ENCODE measurements at regions not wholly inside any gene's neighbourhood (a gene's known extent, or its start where the extent isn't known, plus 50 kb on each side); places are given as distances from the start of the nearest gene placed in this dataset.

DNA sequence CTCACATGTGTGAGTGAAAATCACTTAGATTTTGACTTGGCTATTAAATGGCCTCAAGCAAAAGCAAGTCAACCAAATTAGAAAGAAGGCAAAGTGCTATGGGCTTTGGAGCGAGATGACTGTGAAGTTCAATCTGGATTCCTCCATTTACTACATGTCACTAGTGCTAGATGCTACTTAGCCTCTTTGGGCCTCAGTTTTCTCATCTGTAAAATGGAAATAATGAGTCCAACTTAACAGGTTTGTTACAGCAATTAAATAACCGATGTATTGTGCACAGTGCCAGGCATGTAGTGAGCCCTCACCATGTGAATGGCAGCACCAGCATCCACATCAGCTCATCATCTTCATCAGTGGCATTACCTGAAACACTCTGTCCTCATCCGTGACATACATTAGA lies 376.3 kb downstream of the MTX2 start:
- Histone ChIP-seq H3K4me1 (no peaks in the 10 kb centered on the region), H3K4me3 (no peak overlapping the region), H3K27ac (no peak overlapping the region), H3K36me3 (no peaks in the 10 kb centered on the region), H3K27me3 (peaks cover 0 to 21% (median 11%) of the 10 kb centered on the region in 3 donors), H3K9me3 (no peaks in the 10 kb centered on the region)
- ATAC-seq: no peak
- TF ChIP-seq POLR2A (IDR thresholded peaks at IDR 0.05): no peak
- TF ChIP-seq, protein P1, sequence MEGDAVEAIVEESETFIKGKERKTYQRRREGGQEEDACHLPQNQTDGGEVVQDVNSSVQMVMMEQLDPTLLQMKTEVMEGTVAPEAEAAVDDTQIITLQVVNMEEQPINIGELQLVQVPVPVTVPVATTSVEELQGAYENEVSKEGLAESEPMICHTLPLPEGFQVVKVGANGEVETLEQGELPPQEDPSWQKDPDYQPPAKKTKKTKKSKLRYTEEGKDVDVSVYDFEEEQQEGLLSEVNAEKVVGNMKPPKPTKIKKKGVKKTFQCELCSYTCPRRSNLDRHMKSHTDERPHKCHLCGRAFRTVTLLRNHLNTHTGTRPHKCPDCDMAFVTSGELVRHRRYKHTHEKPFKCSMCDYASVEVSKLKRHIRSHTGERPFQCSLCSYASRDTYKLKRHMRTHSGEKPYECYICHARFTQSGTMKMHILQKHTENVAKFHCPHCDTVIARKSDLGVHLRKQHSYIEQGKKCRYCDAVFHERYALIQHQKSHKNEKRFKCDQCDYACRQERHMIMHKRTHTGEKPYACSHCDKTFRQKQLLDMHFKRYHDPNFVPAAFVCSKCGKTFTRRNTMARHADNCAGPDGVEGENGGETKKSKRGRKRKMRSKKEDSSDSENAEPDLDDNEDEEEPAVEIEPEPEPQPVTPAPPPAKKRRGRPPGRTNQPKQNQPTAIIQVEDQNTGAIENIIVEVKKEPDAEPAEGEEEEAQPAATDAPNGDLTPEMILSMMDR (IDR thresholded peaks at IDR 0.05 in 4 of 5, conservative IDR thresholded peaks at IDR 0.05 in 1 of 5): no peak
- no peak for DNase-seq
- intact Hi-C loops (cut with DNase I; ENCODE audit: low total_unique reads): no loop called here
- in situ Hi-C loops (cut with MboI; ENCODE audit: low sequenced_read_pairs in 4 of 4): loop anchor here in 1 of 4 donors (5.0 to 25.0 kb wide), 2 partner anchors 183 to 518 kb away; partner anchors contain the start of gene HOXD8

DNA sequence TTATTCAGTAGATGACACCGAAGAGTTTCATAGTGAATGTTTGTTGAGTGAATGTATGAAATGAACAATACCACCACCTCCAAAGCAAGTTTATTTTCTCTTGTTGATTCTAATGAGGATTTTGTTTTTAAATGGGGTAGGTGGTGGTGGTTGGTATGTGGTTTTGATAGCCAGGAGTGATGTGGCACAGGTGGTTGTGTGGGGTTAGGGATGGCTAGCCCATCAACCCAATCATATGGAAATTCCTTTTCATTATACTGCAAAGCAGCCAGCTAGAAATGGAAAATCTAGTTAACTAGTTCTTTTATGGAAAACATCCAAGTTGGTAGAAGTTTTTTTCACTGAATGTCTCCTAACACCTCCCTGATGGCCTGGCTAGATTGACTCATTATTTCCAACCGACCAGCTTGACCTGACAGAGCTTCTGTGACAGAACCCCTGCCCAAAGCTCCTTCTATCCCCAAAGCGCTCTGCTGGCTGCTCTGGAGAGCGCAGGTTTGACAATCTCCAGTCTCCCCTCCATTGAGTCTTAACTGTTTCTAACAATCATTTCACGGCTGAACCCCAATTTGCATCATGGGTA lies 376.9 kb downstream of the MTX2 start:
- in situ Hi-C loops (cut with MboI; ENCODE audit: low sequenced_read_pairs in 4 of 4): loop anchor here in 1 of 4 donors (5.0 to 25.0 kb wide), 2 partner anchors 184 to 519 kb away; partner anchors contain the start of gene HOXD8
- no peak for ATAC-seq

DNA sequence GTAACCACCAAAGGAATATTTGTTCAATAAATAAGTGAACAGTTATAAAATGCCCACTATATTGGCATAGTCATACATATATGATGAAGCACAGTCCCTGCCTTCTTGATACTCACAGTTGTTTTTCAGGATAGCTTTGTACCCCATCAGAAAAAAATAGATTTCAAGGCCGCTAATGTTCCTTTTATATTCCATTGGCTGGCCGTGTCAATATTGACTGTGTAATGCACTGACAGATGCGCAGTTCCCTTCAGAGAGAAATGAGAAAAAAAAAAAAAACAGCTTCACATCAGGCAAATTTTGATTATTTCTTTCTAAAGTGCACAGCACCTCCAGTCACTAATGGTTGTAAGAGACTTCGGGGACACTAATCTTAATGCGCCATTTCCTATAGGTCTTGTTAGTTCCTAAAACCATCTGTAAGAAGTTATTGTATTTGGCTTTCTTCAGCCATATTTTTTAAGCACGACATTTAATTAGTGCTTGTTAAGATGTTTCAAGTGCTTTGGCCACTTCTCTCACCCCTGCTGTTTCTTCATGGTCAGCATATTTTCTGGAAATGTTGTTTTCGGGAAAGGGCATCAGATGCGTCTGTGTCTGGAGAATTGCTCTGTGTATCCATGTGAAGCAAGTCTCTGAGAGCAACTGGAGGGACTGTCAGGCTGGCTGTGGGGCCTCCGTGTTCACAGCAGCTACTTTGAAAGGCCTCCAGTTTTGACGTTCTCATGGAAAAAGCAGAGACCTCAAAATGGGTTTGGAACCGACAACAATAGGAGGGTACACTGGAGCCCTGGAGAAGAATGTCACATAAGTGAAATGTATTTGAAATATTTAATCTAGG lies 378.3 kb downstream of the MTX2 start:
- H3K36me3 ChIP-seq: no peaks in the 10 kb centered on the region
- H3K4me1 ChIP-seq: no peaks in the 10 kb centered on the region
- no peak for TF ChIP-seq POLR2A (IDR thresholded peaks at IDR 0.05)
- TF ChIP-seq, protein P1 (IDR thresholded peaks at IDR 0.05 in 4 of 5, conservative IDR thresholded peaks at IDR 0.05 in 1 of 5): no peak
- H3K27me3 ChIP-seq: peaks cover 0 to 11% (median 7%) of the 10 kb centered on the region in 3 donors
- in situ Hi-C loops (cut with MboI; ENCODE audit: low sequenced_read_pairs in 4 of 4) (loop anchor here in 1 of 4 donors (5.0 to 25.0 kb wide), 2 partner anchors 185 to 520 kb away; partner anchors contain the start of gene HOXD8), intact Hi-C loops (cut with DNase I; ENCODE audit: low total_unique reads) (no loop called here)
- H3K27ac ChIP-seq: no peak overlapping the region
- no peak overlapping the region for H3K4me3 ChIP-seq
- no peak for DNase-seq
- no peak for ATAC-seq
- H3K9me3 ChIP-seq: no peaks in the 10 kb centered on the region

More for the DNA sequence above, 376.9 kb downstream of the MTX2 start:
- no peak for TF ChIP-seq POLR2A (IDR thresholded peaks at IDR 0.05)
- TF ChIP-seq, protein P1 (IDR thresholded peaks at IDR 0.05 in 4 of 5, conservative IDR thresholded peaks at IDR 0.05 in 1 of 5): no peak
- peaks cover 0 to 16% (median 7%) of the 10 kb centered on the region in 3 donors for H3K27me3 ChIP-seq
- H3K27ac ChIP-seq: no peak overlapping the region
- no peak for DNase-seq
- H3K4me3 ChIP-seq: no peak overlapping the region
- H3K4me1 ChIP-seq: no peaks in the 10 kb centered on the region
- intact Hi-C loops (cut with DNase I; ENCODE audit: low total_unique reads): no loop called here
- H3K9me3 ChIP-seq: no peaks in the 10 kb centered on the region
- no peaks in the 10 kb centered on the region for H3K36me3 ChIP-seq

DNA sequence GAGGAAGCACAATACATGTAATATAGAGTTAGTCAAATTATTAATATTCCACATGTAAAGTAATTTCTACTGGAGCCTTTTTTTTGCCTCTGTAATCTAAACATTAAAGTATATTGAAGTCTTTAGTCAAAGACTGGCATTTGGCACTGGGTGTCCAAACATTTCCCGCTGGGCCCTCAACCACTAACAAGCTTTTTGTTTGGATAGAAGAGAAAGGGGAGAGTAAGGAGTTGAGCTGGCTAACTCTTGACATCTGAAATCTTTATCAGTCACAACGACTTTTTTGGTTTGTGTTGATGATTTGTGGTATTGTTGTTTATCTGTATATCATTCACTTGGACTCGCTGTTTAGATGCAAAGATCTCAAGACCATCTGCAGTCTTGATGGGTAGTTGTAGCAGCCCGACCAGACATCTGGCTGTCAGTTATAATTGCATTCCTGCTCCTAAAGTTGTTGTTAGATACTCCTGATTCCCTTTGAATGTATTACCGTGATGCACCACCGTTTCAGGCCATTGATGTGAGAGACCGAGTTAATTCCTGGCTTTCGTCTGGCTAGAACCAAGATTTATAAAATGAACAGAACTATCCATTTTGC lies 379.6 kb downstream of the MTX2 start:
- ATAC-seq (no peak), DNase-seq (no peak)
- no peak for TF ChIP-seq POLR2A (IDR thresholded peaks at IDR 0.05)
- TF ChIP-seq, protein P1 (IDR thresholded peaks at IDR 0.05 in 4 of 5, conservative IDR thresholded peaks at IDR 0.05 in 1 of 5): no peak
- no peak overlapping the region for H3K27ac ChIP-seq
- H3K4me3 ChIP-seq: no peak overlapping the region
- intact Hi-C loops (cut with DNase I; ENCODE audit: low total_unique reads) (no loop called here), in situ Hi-C loops (cut with MboI; ENCODE audit: low sequenced_read_pairs in 4 of 4) (loop anchor here in 1 of 4 donors (5.0 to 25.0 kb wide), 2 partner anchors 186 to 521 kb away; partner anchors contain the start of gene HOXD8)
- H3K4me1 ChIP-seq: no peaks in the 10 kb centered on the region
- no peaks in the 10 kb centered on the region for H3K9me3 ChIP-seq
- peaks cover 0 to 11% (median 7%) of the 10 kb centered on the region in 3 donors for H3K27me3 ChIP-seq
- no peaks in the 10 kb centered on the region for H3K36me3 ChIP-seq
